Psoas muscle (tissue), 7 donors: ENCODE measurements at regions not wholly inside any gene's neighbourhood (a gene's known extent, or its start where the extent isn't known, plus 50 kb on each side); places are given as distances from the start of the nearest gene placed in this dataset.

Experiments used
- ATAC-seq, 4 donors: fragments of 200-7000 bp; cut with Tn5 transposase; one replicate each; pipeline ENCODE4 v1.9.1; 2020; ENCODE audit warnings: moderate library complexity in 3 of 4, mild to moderate bottlenecking in 2 of 4
- DNase-seq, 2 donors: peaks; one replicate each; pipeline ENCODE4 v3.0.0-alpha.2; 2020
- H3K27ac ChIP-seq: fragments of 200-600 bp; one replicate; pipeline ENCODE4 v1.8.0; 2022
- H3K27me3 ChIP-seq, 3 donors: fragments of 200-600 bp in 1 of 3; one replicate each; pipeline versions ENCODE4 v1.6.1 to v1.8.0; 2013 to 2022; ENCODE audit warnings: low read length in 2 of 3, mild to moderate bottlenecking in 2 of 3, moderate library complexity in 1 of 3; ENCODE audit not compliant: insufficient read depth in 3 of 3
- H3K36me3 ChIP-seq, 2 donors: fragments of 200-600 bp in 1 of 2; one replicate each; pipeline versions ENCODE4 v1.6.1 to v1.8.0; 2013 to 2022; ENCODE audit warnings: low read depth in 1 of 2, mild to moderate bottlenecking in 1 of 2, moderate library complexity in 1 of 2; ENCODE audit not compliant: insufficient read depth in 1 of 2
- H3K4me1 ChIP-seq: fragments of 200-600 bp; one replicate; pipeline ENCODE4 v1.8.0; 2022
- H3K4me3 ChIP-seq: fragments of 200-600 bp; one replicate; pipeline ENCODE4 v1.8.0; 2022; ENCODE audit warnings: mild to moderate bottlenecking
- H3K9me3 ChIP-seq: fragments of 200-600 bp; one replicate; pipeline ENCODE4 v1.8.0; 2022
- WGBS, 3 donors: extraction: QIAGEN DNeasy Blood & Tissue Kit; methylation state at CpG; one replicate each; pipeline versions ENCODE4 v1.1.6 to v1.1.7; 2013; 5-methylcytosine and 5-hydroxymethylcytosine counted together
- intact Hi-C, 2 donors: fragments of 100-400 bp; cut with DNase I; formaldehyde crosslinking; loops; one replicate each; pipeline versions ENCODE4 v1.11.0 to v1.14.2; 2022
- TF ChIP-seq, protein P1 (sequence below): fragments of 200-600 bp; IDR thresholded peaks from one replicate; pipeline ENCODE4 v1.8.0; 2022; ENCODE audit warnings: antibody characterized with exemption
- donor health status: healthy with polysubstance abuse.
- donor health status: DM: no; HTN: no; CAD: no; lungs with moderate emphysema.
- donor health status: Bipolar disorder and iron deficiency.
- donor health status: healthy.
- donor health status: DM: yes; HTN: yes; CAD: no.
- donor health status: DM: no; HTN: no; CAD: no.
- donor health status: DM: yes; HTN: yes; CAD: no.

DNA sequence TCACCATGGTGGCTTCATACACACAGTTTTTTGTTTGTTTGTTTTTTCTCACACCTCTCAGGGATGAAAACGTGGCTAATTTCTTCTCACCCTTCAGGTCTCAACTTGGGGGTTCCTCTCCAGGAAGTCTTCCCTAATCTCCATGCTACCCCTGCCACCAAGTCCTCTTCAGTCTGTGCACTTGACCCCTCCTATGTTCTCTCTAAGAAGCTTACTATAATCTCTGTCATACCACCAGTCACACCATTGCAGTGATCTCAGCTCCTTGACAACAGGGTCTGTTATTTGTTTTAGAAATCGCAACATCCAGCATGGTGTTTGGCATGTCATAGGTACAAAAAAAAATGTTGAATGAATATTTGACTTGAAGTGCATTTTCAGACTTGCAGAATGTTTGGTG, 83.4 kb downstream of the PRORP start:
- Histone ChIP-seq H3K27ac (no peak overlapping the region), H3K9me3 (no peaks in the 10 kb centered on the region), H3K4me1 (no peaks in the 10 kb centered on the region), H3K4me3 (no peak overlapping the region), H3K27me3 (no peaks in the 10 kb centered on the region), H3K36me3 (no peaks in the 10 kb centered on the region)
- intact Hi-C loops, result no loop called here
- ATAC-seq (no peak), DNase-seq (no peak)
- TF ChIP-seq, protein P1, sequence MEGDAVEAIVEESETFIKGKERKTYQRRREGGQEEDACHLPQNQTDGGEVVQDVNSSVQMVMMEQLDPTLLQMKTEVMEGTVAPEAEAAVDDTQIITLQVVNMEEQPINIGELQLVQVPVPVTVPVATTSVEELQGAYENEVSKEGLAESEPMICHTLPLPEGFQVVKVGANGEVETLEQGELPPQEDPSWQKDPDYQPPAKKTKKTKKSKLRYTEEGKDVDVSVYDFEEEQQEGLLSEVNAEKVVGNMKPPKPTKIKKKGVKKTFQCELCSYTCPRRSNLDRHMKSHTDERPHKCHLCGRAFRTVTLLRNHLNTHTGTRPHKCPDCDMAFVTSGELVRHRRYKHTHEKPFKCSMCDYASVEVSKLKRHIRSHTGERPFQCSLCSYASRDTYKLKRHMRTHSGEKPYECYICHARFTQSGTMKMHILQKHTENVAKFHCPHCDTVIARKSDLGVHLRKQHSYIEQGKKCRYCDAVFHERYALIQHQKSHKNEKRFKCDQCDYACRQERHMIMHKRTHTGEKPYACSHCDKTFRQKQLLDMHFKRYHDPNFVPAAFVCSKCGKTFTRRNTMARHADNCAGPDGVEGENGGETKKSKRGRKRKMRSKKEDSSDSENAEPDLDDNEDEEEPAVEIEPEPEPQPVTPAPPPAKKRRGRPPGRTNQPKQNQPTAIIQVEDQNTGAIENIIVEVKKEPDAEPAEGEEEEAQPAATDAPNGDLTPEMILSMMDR, result no peak
- 87 to 93% (median 92%) methylated on average over 2 of the region's 2 CpGs for WGBS, 3 donors

DNA sequence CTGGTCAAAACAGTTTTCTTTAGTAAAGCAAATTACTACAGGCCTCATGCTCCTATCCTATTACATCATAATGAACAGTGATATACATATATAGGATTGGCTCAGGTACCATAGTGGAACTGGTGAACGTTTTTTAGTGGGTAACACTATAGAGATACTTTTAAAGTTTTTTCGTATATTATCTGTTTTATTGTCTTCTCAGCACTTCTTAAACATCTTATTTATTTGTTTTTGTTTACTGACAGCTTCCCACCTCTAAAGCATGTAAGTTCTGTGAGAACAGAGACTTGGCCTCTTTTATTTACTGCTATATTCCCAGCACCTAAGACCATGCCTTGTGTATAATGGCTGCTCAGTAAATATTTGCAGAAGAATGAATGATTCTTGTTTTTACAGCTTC, 81.1 kb upstream of the PSMA6 start:
- Histone ChIP-seq H3K27ac (no peak overlapping the region), H3K27me3 (no peaks in the 10 kb centered on the region), H3K4me3 (no peak overlapping the region), H3K9me3 (no peaks in the 10 kb centered on the region), H3K36me3 (no peaks in the 10 kb centered on the region), H3K4me1 (no peaks in the 10 kb centered on the region)
- DNase-seq, result no peak
- intact Hi-C loops, result loop anchor here in 1 of 2 donors (5.0 kb wide), 1 partner anchor 49 kb away; no protein-coding TSS in a partner anchor
- ATAC-seq, result no peak
- WGBS, 3 donors, result 88 to 93% (median 91%) methylated on average over 2 of the region's 2 CpGs
- TF ChIP-seq, protein P1, result no peak

DNA sequence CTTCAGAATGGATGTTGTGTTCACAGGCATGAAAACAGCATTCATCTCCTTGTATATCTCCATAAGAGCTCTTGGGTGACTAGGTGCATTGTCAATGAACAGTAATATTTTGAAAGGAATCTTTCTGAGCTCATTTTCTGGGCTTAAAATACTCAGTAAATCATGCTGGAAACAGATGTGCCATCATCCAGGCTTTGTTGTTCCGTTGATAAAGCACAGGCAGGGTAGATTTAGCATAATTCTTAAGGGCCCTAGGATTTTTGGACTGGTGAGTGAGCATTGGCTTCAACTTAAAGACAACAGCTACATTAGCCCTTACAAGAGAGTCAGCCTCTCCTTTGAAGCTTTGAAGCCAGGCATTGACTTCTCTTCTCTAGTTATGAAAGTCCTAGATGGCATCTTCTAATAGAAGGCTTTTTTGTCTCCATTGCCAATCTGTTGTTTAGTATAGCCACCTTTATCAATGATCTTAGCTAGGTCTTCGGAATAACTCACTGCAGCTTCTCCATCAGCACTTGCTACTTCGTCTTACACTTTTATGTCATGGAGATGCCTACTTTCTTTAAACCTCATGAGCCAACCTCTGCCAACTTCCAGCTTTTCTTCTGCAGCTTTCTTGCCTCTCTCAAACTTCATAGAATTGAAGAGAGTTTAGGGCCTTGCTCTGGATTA, 79.6 kb upstream of the PSMA6 start:
- ATAC-seq, result no peak
- intact Hi-C loops, result loop anchor here in 1 of 2 donors (2.0 to 5.0 kb wide), 2 partner anchors 50 to 198 kb away; no protein-coding TSS in a partner anchor
- WGBS, 3 donors, result 80 to 82% (median 80%) methylated on average over 3 of the region's 3 CpGs

DNA sequence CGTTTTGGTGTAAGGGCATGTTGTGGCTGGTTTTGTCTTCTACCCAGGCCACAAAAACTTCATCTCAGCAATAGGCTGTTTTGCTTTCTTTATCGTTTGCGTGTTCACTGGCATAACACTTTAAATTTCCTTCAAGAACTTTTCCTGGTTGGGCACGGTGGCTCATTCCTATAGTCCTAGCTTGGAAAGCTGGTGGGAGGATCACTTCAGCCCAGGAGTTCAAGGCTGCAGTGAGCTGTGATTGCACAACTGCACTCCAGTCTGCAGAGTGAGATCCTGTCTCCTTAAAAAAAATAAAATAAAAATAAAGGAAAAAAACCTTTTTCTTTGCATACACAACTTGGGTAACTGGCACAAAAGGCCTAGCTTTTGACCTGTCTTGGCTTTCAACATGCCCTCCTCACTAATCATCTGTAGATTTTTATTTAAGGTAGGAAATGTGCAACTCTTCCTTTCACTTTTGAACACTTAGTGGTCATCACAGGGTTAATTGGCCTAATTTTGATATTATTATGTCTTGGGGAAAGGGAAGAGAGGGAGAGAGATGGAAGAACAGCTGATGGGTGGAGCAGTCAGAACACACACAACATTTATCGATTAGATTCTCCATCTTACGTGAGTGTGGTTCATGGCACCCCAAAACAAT, 78.9 kb upstream of the PSMA6 start:
- no peaks in the 10 kb centered on the region for H3K36me3 ChIP-seq
- ATAC-seq, result no peak
- 87 to 89% (median 88%) methylated on average over 6 of the region's 6 CpGs for WGBS, 3 donors
- H3K4me1 ChIP-seq, result no peaks in the 10 kb centered on the region
- DNase-seq, result no peak
- no peak overlapping the region for H3K4me3 ChIP-seq
- H3K27me3 ChIP-seq, result no peaks in the 10 kb centered on the region
- TF ChIP-seq, protein P1, result no peak
- H3K27ac ChIP-seq, result no peak overlapping the region
- intact Hi-C loops, result loop anchor here in 1 of 2 donors (2.0 to 5.0 kb wide), 2 partner anchors 51 to 198 kb away; no protein-coding TSS in a partner anchor
- no peaks in the 10 kb centered on the region for H3K9me3 ChIP-seq

More for the DNA sequence above, 79.6 kb upstream of the PSMA6 start:
- TF ChIP-seq, protein P1, result no peak
- Histone ChIP-seq H3K27ac (no peak overlapping the region), H3K27me3 (no peaks in the 10 kb centered on the region), H3K4me3 (no peak overlapping the region), H3K9me3 (no peaks in the 10 kb centered on the region), H3K4me1 (no peaks in the 10 kb centered on the region), H3K36me3 (no peaks in the 10 kb centered on the region)
- no peak for DNase-seq
